ENCODE measurements at regions not wholly inside any gene's neighbourhood (a gene's known extent, or its start where the extent isn't known, plus 50 kb on each side); places are given as distances from the start of the nearest gene placed in this dataset.

DNA sequence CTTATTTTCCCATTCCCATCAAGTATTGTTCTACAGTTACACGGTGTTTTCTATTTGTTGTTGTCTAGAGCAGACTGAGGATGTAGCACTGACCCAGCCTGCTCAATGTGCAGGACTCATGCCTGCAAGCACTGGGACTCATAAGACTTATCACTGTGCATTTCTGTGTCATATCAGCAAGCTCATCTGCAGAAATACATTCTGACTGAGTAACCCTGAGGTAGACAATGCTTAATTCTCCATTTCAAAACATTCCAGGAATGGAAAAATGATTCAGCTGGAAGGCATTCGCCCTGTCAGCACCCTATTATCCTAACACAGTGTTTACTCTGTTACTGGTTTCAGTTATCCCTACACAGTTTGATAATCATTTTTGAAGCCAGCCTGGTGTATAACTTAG lies 2506.4 kb downstream of the PCDH9 start:
- Mint-ChIP-seq H3K27me3 (no peaks in the 10 kb centered on the region), H3K27ac (no peak overlapping the region), H3K4me1 (ENCODE audit: low read depth) (peaks cover 3% of the 10 kb centered on the region), H3K4me3 (ENCODE audit: low read depth) (no peak overlapping the region), H3K36me3 (ENCODE audit: insufficient read depth) (no peaks in the 10 kb centered on the region), H3K9me3 (ENCODE audit: low read depth) (peaks cover 5% of the 10 kb centered on the region)
- no peak for DNase-seq (ENCODE audit: low spot score, unreplicated experiment)
- TF ChIP-seq, protein P1, sequence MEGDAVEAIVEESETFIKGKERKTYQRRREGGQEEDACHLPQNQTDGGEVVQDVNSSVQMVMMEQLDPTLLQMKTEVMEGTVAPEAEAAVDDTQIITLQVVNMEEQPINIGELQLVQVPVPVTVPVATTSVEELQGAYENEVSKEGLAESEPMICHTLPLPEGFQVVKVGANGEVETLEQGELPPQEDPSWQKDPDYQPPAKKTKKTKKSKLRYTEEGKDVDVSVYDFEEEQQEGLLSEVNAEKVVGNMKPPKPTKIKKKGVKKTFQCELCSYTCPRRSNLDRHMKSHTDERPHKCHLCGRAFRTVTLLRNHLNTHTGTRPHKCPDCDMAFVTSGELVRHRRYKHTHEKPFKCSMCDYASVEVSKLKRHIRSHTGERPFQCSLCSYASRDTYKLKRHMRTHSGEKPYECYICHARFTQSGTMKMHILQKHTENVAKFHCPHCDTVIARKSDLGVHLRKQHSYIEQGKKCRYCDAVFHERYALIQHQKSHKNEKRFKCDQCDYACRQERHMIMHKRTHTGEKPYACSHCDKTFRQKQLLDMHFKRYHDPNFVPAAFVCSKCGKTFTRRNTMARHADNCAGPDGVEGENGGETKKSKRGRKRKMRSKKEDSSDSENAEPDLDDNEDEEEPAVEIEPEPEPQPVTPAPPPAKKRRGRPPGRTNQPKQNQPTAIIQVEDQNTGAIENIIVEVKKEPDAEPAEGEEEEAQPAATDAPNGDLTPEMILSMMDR (IDR thresholded peaks at IDR 0.05; ENCODE audit: unreplicated experiment), result no peak

DNA sequence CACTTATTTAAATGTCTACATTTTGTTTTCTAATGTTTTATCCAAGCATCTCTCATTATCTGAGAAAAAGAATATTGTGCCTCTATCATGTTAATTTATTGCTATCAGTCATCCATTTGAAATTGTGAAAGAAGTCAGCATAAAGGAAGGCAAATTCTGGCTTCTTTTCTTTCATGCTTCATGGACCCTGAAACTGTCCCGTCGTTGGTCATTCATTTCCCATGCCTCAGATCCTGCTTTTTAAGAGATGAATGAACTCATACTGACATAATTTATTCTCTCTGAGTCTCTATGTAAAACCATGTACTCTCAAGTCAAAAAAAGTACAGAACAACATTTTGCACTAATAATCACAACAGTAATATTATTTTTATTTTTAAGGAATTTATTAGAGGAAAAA lies 2512.0 kb downstream of the PCDH9 start:
- Mint-ChIP-seq H3K4me3 (ENCODE audit: low read depth) (no peak overlapping the region), H3K9me3 (ENCODE audit: low read depth) (peaks cover 8% of the 10 kb centered on the region), H3K27me3 (no peaks in the 10 kb centered on the region), H3K36me3 (ENCODE audit: insufficient read depth) (no peaks in the 10 kb centered on the region), H3K27ac (no peak overlapping the region), H3K4me1 (ENCODE audit: low read depth) (peaks cover 6% of the 10 kb centered on the region)
- no peak for DNase-seq (ENCODE audit: low spot score, unreplicated experiment)
- TF ChIP-seq, protein P1 (IDR thresholded peaks at IDR 0.05; ENCODE audit: unreplicated experiment), result no peak

DNA sequence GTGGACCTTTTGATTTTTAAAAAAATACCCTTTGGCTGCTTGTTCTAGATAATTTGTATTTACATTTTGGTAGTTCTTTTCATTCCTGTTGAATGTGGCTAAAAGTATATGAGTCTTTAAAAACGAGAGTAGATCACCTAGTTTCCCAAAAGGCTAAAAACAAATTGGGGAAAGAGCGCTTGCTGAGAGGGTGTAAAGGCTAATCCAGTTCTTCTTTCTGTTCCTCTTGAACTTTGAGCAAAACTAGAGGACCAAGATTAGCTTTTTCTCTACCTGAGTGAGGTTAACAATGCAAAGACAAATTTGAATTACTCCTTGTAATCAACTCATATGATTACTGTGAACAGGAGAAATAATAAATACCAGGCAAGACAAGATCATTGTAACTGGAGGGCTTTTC lies 2513.2 kb downstream of the PCDH9 start:
- Mint-ChIP-seq H3K4me3 (ENCODE audit: low read depth) (no peak overlapping the region), H3K9me3 (ENCODE audit: low read depth) (peaks cover 11% of the 10 kb centered on the region), H3K27me3 (no peaks in the 10 kb centered on the region), H3K36me3 (ENCODE audit: insufficient read depth) (no peaks in the 10 kb centered on the region), H3K4me1 (ENCODE audit: low read depth) (peaks cover 6% of the 10 kb centered on the region), H3K27ac (no peak overlapping the region)
- DNase-seq (ENCODE audit: low spot score, unreplicated experiment), result no peak
- TF ChIP-seq, protein P1 (IDR thresholded peaks at IDR 0.05; ENCODE audit: unreplicated experiment), result no peak

DNA sequence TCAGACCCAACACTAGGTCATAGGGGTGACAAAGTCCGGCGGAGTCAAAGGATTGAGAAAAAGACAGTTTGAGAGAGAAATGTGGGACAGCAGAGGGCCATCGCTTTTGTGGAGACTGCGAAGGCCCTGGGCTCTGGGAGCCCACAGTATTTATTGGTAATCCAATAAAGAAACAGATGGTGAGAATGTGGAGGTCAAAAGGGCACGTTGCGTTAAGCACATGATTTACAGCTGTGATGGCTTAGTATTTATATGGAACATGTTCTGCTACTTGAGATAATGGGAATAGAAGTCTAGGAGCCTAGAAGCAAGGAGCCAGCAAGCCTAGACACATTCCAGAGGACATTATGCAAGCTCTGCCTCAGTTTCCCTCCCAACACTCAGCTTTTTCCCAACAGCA lies 2521.1 kb downstream of the PCDH9 start:
- no peak overlapping the region for H3K27ac Mint-ChIP-seq
- DNase-seq (ENCODE audit: low spot score, unreplicated experiment), result no peak
- H3K27me3 Mint-ChIP-seq, result no peaks in the 10 kb centered on the region
- TF ChIP-seq, protein P1 (IDR thresholded peaks at IDR 0.05; ENCODE audit: unreplicated experiment), result no peak
- peaks cover 6% of the 10 kb centered on the region for H3K9me3 Mint-ChIP-seq (ENCODE audit: low read depth)
- no peak overlapping the region for H3K4me3 Mint-ChIP-seq (ENCODE audit: low read depth)
- H3K4me1 Mint-ChIP-seq (ENCODE audit: low read depth), result peaks cover 12% of the 10 kb centered on the region
- H3K36me3 Mint-ChIP-seq (ENCODE audit: insufficient read depth), result no peaks in the 10 kb centered on the region

DNA sequence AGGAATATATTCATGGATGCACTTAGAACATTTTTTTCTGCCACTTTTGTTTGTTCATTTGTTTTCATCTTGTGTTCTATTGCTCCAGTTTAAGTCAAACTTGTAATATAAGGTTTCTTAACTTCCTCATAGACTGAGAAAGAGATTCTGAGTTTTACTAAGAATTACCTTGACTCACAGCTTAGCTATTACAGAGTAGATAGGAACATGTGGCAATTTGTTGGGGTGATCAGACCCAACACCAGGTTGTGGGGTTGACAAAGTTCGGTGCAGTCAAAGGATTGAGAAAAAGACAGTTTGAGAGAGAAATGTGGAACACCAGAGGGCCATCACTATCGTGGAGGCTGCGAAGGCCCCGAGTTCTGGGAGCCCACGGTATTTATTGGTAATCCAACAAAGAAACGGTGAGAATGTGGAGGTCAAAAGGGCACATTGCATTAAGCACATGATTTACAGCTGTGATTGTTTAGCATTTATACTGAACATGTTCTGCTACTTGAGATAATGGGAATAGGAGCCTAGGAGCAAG lies 2526.0 kb downstream of the PCDH9 start:
- H3K36me3 Mint-ChIP-seq (ENCODE audit: insufficient read depth), result no peaks in the 10 kb centered on the region
- no peak overlapping the region for H3K4me3 Mint-ChIP-seq (ENCODE audit: low read depth)
- H3K4me1 Mint-ChIP-seq (ENCODE audit: low read depth), result peaks cover 12% of the 10 kb centered on the region
- no peaks in the 10 kb centered on the region for H3K9me3 Mint-ChIP-seq (ENCODE audit: low read depth)
- H3K27ac Mint-ChIP-seq, result peak overlapping the region; percentile 75
- H3K27me3 Mint-ChIP-seq, result no peaks in the 10 kb centered on the region
- no peak for DNase-seq (ENCODE audit: low spot score, unreplicated experiment)
- TF ChIP-seq, protein P1 (IDR thresholded peaks at IDR 0.05; ENCODE audit: unreplicated experiment), result no peak
